ENCODE measurements at regions not wholly inside any gene's neighbourhood (a gene's known extent, or its start where the extent isn't known, plus 50 kb on each side); places are given as distances from the start of the nearest gene placed in this dataset.

DNA sequence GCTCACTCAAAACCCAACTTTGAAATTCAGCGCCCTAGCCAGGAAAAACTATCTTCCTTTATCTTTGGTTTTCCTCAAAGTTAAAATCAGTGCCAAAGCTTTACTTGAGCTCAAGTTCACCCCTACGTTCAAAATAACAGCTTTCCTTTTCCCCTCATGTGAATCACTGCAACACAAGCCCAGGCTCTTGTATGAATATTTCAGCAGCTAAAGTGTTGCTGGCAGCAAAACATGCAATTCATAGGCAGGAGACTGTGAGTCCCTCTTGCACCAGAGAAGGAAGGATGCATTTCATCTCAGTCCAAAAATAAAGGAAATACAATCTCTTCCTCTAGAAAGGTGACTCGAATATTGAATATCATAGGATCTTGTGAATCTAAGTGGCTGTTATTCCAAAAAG, 461.3 kb upstream of the SOX11 start:
- Histone ChIP-seq H3K27ac (ENCODE audit: control insufficient read depth, insufficient read depth) (no peak overlapping the region), H4K20me1 (ENCODE audit: control insufficient read depth, insufficient read depth) (no peaks in the 10 kb centered on the region), H3K4me3 (no peak overlapping the region), H3K9me3 (replicated peaks; ENCODE audit: control insufficient read depth, insufficient read depth, low read length) (no peaks in the 10 kb centered on the region), H3K36me3 (ENCODE audit: control insufficient read depth in 2 of 2, insufficient read depth in 2 of 2, low read length in 1 of 2) (no peaks in the 10 kb centered on the region), H3K4me2 (ENCODE audit: control insufficient read depth, insufficient read depth) (no peak overlapping the region), H3K4me1 (ENCODE audit: control insufficient read depth, insufficient read depth, low read length) (no peaks in the 10 kb centered on the region), H3K9ac (ENCODE audit: control insufficient read depth, insufficient read depth, low read length) (no peak overlapping the region), H3K27me3 (replicated peaks in 1 of 2; ENCODE audit: control insufficient read depth in 2 of 2, insufficient read depth in 2 of 2, low read length in 1 of 2) (no peaks in the 10 kb centered on the region), H2AFZ (ENCODE audit: control insufficient read depth, low read depth, low read length) (no peak overlapping the region), H3K79me2 (ENCODE audit: control insufficient read depth, insufficient read depth, low read length) (no peaks in the 10 kb centered on the region)
- intact Hi-C loops (cut with micrococcal nuclease; ENCODE audit: unreplicated experiment) = no loop called here
- no peak for ATAC-seq
- ChIA-PET RAD21 (ENCODE audit: unreplicated experiment) (no interaction called here), POLR2A (no interaction called here), SMC1A (ENCODE audit: uncharacterized antibody, unreplicated experiment) (no interaction called here), CTCF (interaction anchor here (0.6 kb wide), 1 partner anchor 359 kb away, joined by 3 read pairs; no protein-coding TSS in a partner anchor)
- in situ Hi-C loops (cut with MboI) = no loop called here
- no TSS peak for BruUV-seq (replicated peaks)
- WGBS (ENCODE audit: insufficient coverage, insufficient replicate concordance, low lambda C conversion rate, missing lambda C conversion rate) = 20% methylated on average over 3 of the region's 3 CpGs
- TF ChIP-seq RAD21 (IDR thresholded peaks at IDR 0.05; ENCODE audit: insufficient read depth, low read depth, low read length) (no peak), RBBP5 (conservative IDR thresholded peaks at IDR 0.05) (no peak), TCF7 (IDR thresholded peaks at IDR 0.05; ENCODE audit: borderline replicate concordance) (no peak), TCF12 (IDR thresholded peaks at IDR 0.05; ENCODE audit: low read depth, low read length) (no peak), CHD1 (IDR thresholded peaks at IDR 0.05; ENCODE audit: low read depth, low read length) (no peak), RB1 (IDR thresholded peaks at IDR 0.05; ENCODE audit: borderline replicate concordance) (no peak), SP1 (IDR thresholded peaks at IDR 0.05; ENCODE audit: low read depth, low read length) (no peak), NBN (IDR thresholded peaks at IDR 0.05) (no peak), RCOR1 (conservative IDR thresholded peaks at IDR 0.05; ENCODE audit: low read depth, low read length) (no peak)
- TF ChIP-seq, protein P1, sequence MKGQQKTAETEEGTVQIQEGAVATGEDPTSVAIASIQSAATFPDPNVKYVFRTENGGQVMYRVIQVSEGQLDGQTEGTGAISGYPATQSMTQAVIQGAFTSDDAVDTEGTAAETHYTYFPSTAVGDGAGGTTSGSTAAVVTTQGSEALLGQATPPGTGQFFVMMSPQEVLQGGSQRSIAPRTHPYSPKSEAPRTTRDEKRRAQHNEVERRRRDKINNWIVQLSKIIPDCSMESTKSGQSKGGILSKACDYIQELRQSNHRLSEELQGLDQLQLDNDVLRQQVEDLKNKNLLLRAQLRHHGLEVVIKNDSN (IDR thresholded peaks at IDR 0.05; ENCODE audit: borderline replicate concordance, extremely low read length, insufficient read depth, low read depth, low read length) = no peak
- TF ChIP-seq, protein P2, sequence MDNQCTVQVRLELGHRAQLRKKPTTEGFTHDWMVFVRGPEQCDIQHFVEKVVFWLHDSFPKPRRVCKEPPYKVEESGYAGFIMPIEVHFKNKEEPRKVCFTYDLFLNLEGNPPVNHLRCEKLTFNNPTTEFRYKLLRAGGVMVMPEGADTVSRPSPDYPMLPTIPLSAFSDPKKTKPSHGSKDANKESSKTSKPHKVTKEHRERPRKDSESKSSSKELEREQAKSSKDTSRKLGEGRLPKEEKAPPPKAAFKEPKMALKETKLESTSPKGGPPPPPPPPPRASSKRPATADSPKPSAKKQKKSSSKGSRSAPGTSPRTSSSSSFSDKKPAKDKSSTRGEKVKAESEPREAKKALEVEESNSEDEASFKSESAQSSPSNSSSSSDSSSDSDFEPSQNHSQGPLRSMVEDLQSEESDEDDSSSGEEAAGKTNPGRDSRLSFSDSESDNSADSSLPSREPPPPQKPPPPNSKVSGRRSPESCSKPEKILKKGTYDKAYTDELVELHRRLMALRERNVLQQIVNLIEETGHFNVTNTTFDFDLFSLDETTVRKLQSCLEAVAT (IDR thresholded peaks at IDR 0.05) = no peak
- FAIRE-seq = no peak
- DNase-seq (ENCODE audit: low read depth, low spot score) = no peak

Measured in GM12878 (cell line).